Neuronal stem cell (in vitro differentiated cells): ENCODE measurements at regions not wholly inside any gene's neighbourhood (a gene's known extent, or its start where the extent isn't known, plus 50 kb on each side); places are given as distances from the start of the nearest gene placed in this dataset.

Experiments
- DNase-seq: peaks from one replicate; pipeline ENCODE4 v3.0.0-alpha.2; 2013; ENCODE audit warnings: low spot score
- H2AFZ ChIP-seq: one replicate; pipeline ENCODE4 v1.6.1; 2013; ENCODE audit warnings: mild to moderate bottlenecking, low read length, inconsistent platforms
- H2AK5ac ChIP-seq: 2 replicates; pipeline ENCODE4 v1.6.1; 2013; ENCODE audit warnings: low read depth, mild to moderate bottlenecking, inconsistent platforms, low read length, moderate library complexity, mixed read lengths
- H2BK120ac ChIP-seq: 2 replicates; pipeline ENCODE4 v1.6.1; 2013; ENCODE audit warnings: low read depth, mild to moderate bottlenecking, inconsistent platforms, low read length, moderate library complexity, mixed read lengths
- H2BK12ac ChIP-seq: one replicate; pipeline ENCODE4 v1.6.1; 2013; ENCODE audit warnings: low read length, inconsistent platforms
- H2BK15ac ChIP-seq: 2 replicates; pipeline ENCODE4 v1.6.1; 2013; ENCODE audit warnings: mild to moderate bottlenecking, low read length, inconsistent platforms, mixed read lengths
- H2BK5ac ChIP-seq: one replicate; pipeline ENCODE4 v1.6.1; 2013; ENCODE audit warnings: inconsistent platforms, mild to moderate bottlenecking, low read length, moderate library complexity
- H3K14ac ChIP-seq: one replicate; pipeline ENCODE4 v1.6.1; 2013; ENCODE audit warnings: low read length, inconsistent platforms
- H3K18ac ChIP-seq: 2 replicates; pipeline ENCODE4 v1.6.1; 2013; ENCODE audit warnings: low read length, inconsistent platforms
- H3K23ac ChIP-seq: 2 replicates; pipeline ENCODE4 v1.6.1; 2013; ENCODE audit warnings: low read depth, mild to moderate bottlenecking, mixed read lengths, low read length, inconsistent platforms; ENCODE audit not compliant: poor library complexity
- H3K27ac ChIP-seq: replicated peaks from 3 replicates; pipeline ENCODE4 v1.5.1; 2013; ENCODE audit warnings: low read length, inconsistent platforms
- H3K27me3 ChIP-seq, 3 experiments: 2 replicates each; pipeline ENCODE4 v1.6.1; 2013; ENCODE audit warnings: low read length in 3 of 3, mild to moderate bottlenecking in 2 of 3, inconsistent platforms in 1 of 3, low read depth in 1 of 3, mixed read lengths in 1 of 3, moderate library complexity in 1 of 3; ENCODE audit not compliant: control insufficient read depth in 3 of 3, insufficient read depth in 3 of 3
- H3K36me3 ChIP-seq, 2 donors: replicated peaks in 1 of 2; 2 replicates each; pipeline ENCODE4 v1.6.1; 2013; ENCODE audit warnings: low read length in 2 of 2; ENCODE audit not compliant: control insufficient read depth in 2 of 2, insufficient read depth in 2 of 2
- H3K4ac ChIP-seq: 2 replicates; pipeline ENCODE4 v1.6.1; 2013; ENCODE audit warnings: inconsistent platforms, mild to moderate bottlenecking, low read length, moderate library complexity
- H3K4me1 ChIP-seq, 2 donors: 1 replicate in 1 of 2; 2 replicates in 1 of 2; pipeline ENCODE4 v1.6.1; 2013; ENCODE audit warnings: low read length in 2 of 2, low read depth in 1 of 2; ENCODE audit not compliant: control insufficient read depth in 2 of 2, insufficient read depth in 1 of 2
- H3K4me2 ChIP-seq: one replicate; pipeline ENCODE4 v1.6.1; 2013; ENCODE audit warnings: mild to moderate bottlenecking, low read length, inconsistent platforms; ENCODE audit not compliant: insufficient read depth, poor library complexity, severe bottlenecking
- H3K4me3 ChIP-seq, 2 donors: 2 replicates each; pipeline ENCODE4 v1.5.1; 2013; ENCODE audit warnings: low read length in 2 of 2, mild to moderate bottlenecking in 2 of 2, inconsistent platforms in 1 of 2, moderate library complexity in 1 of 2
- H3K79me1 ChIP-seq: one replicate; pipeline ENCODE4 v1.6.1; 2013; ENCODE audit warnings: low read depth, mild to moderate bottlenecking, inconsistent platforms, low read length, moderate library complexity
- H3K9ac ChIP-seq: one replicate; pipeline ENCODE4 v1.6.1; 2013; ENCODE audit warnings: mild to moderate bottlenecking, low read depth, low read length, inconsistent platforms; ENCODE audit not compliant: poor library complexity
- H3K9me3 ChIP-seq, 2 donors: replicated peaks in 1 of 2; 2 replicates each; pipeline versions ENCODE3 to v1.6.1; 2013; ENCODE audit warnings: low read length in 2 of 2, mild to moderate bottlenecking in 2 of 2, inconsistent platforms in 1 of 2, low read depth in 1 of 2, mixed read lengths in 1 of 2, moderate library complexity in 1 of 2; ENCODE audit not compliant: control insufficient read depth in 2 of 2, insufficient read depth in 1 of 2
- H4K8ac ChIP-seq: one replicate; pipeline ENCODE4 v1.6.1; 2013; ENCODE audit warnings: low read depth, mild to moderate bottlenecking, inconsistent platforms, low read length, moderate library complexity
- H4K91ac ChIP-seq: one replicate; pipeline ENCODE4 v1.6.1; 2013; ENCODE audit warnings: low read length, low read depth, mild to moderate bottlenecking, inconsistent platforms; ENCODE audit not compliant: poor library complexity
- WGBS, 2 donors: extraction: QIAGEN DNeasy Blood & Tissue Kit; methylation state at CpG; one replicate each; pipeline ENCODE4 v1.1.7; 2013; ENCODE audit warnings: missing lambda C conversion rate in 2 of 2, mixed read lengths in 1 of 2; ENCODE audit not compliant: insufficient read length in 2 of 2, insufficient replicate concordance in 1 of 2; ENCODE audit errors: extremely low coverage in 2 of 2; 5-methylcytosine and 5-hydroxymethylcytosine counted together

- H3K27ac ChIP-seq, result no peak overlapping the region
Measured at GRCh38 chr2:204470621-204471196, 74.6 kb upstream of the PARD3B start.

GRCh38 chr2:204472375-204472774 is 72.9 kb upstream of the PARD3B start:
- H3K14ac ChIP-seq, result no peak overlapping the region
- H3K36me3 ChIP-seq, result no peaks in the 10 kb centered on the region
- no peak overlapping the region for H3K4me2 ChIP-seq
- H3K18ac ChIP-seq, result no peak overlapping the region
- H2AK5ac ChIP-seq, result no peak overlapping the region
- no peak overlapping the region for H4K8ac ChIP-seq
- H4K91ac ChIP-seq, result no peak overlapping the region
- no peak overlapping the region for H2BK5ac ChIP-seq
- no peak overlapping the region for H3K4ac ChIP-seq
- H2BK120ac ChIP-seq, result no peak overlapping the region
- H3K79me1 ChIP-seq, result no peaks in the 10 kb centered on the region
- H3K9ac ChIP-seq, result no peak overlapping the region
- H2BK12ac ChIP-seq, result no peak overlapping the region
- DNase-seq, result no peak
- no peaks in the 10 kb centered on the region for H3K27me3 ChIP-seq
- no peaks in the 10 kb centered on the region for H3K9me3 ChIP-seq
- no peak overlapping the region for H2BK15ac ChIP-seq
- no CpG with 5 or more reads among the region's 10 CpGs for WGBS, 2 donors
- H3K4me1 ChIP-seq, result peaks cover 0 to 2% of the 10 kb centered on the region in 2 donors
- H3K23ac ChIP-seq, result no peak overlapping the region
- no peak overlapping the region for H3K4me3 ChIP-seq
- no peak overlapping the region for H2AFZ ChIP-seq
- no peak overlapping the region for H3K27ac ChIP-seq

More at GRCh38 chr2:204470621-204471196, 74.6 kb upstream of the PARD3B start:
- Histone ChIP-seq H3K4me3 (no peak overlapping the region), H3K23ac (no peak overlapping the region), H2BK120ac (no peak overlapping the region), H2BK5ac (no peak overlapping the region), H2AK5ac (no peak overlapping the region), H2AFZ (no peak overlapping the region), H3K36me3 (no peaks in the 10 kb centered on the region), H2BK12ac (no peak overlapping the region), H3K4ac (no peak overlapping the region), H3K18ac (no peak overlapping the region), H3K4me1 (peaks cover 0 to 2% of the 10 kb centered on the region in 2 donors), H4K8ac (no peak overlapping the region), H4K91ac (no peak overlapping the region), H3K4me2 (no peak overlapping the region), H2BK15ac (no peak overlapping the region), H3K79me1 (no peaks in the 10 kb centered on the region), H3K14ac (no peak overlapping the region), H3K27me3 (no peaks in the 10 kb centered on the region), H3K9me3 (no peaks in the 10 kb centered on the region), H3K9ac (no peak overlapping the region)
- DNase-seq, result no peak
- no CpG with 5 or more reads among the region's 5 CpGs for WGBS, 2 donors

DNA sequence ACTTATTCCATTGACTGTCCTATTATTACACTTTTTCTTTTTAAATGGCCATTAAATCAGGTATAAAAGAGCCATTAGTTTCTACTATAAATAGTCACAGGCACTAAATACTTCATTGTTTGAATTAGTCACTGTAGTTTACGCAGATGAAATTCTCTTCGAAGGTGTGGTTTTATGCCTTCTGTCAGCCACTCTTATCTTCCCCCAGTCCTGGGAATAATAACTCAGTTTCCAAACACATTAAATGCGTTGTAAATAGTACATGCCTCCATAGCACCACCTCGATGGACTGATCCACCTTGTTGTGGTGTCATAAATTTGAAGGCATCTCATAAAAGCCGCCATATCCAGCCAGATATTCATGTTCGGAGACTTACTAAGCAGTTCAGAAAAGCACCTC is 72.1 kb upstream of the PARD3B start:
- H3K4me1 ChIP-seq, result peaks cover 0 to 2% of the 10 kb centered on the region in 2 donors
- no peaks in the 10 kb centered on the region for H3K36me3 ChIP-seq
- no peak overlapping the region for H3K4ac ChIP-seq
- no peak overlapping the region for H2BK5ac ChIP-seq
- DNase-seq, result no peak
- no peak overlapping the region for H3K27ac ChIP-seq
- H2BK15ac ChIP-seq, result no peak overlapping the region
- no peak overlapping the region for H3K14ac ChIP-seq
- H3K9me3 ChIP-seq, result no peaks in the 10 kb centered on the region
- no peak overlapping the region for H3K18ac ChIP-seq
- no peak overlapping the region for H2AFZ ChIP-seq
- H3K4me3 ChIP-seq, result no peak overlapping the region
- H4K91ac ChIP-seq, result no peak overlapping the region
- H2AK5ac ChIP-seq, result no peak overlapping the region
- WGBS, 2 donors, result no CpG with 5 or more reads among the region's 6 CpGs
- H2BK120ac ChIP-seq, result no peak overlapping the region
- no peak overlapping the region for H2BK12ac ChIP-seq
- no peak overlapping the region for H3K9ac ChIP-seq
- H3K79me1 ChIP-seq, result no peaks in the 10 kb centered on the region
- no peak overlapping the region for H3K4me2 ChIP-seq
- H3K27me3 ChIP-seq, result no peaks in the 10 kb centered on the region
- no peak overlapping the region for H4K8ac ChIP-seq
- H3K23ac ChIP-seq, result no peak overlapping the region

- no peak overlapping the region for H2BK12ac ChIP-seq
- no peak overlapping the region for H3K9ac ChIP-seq
- H3K4me1 ChIP-seq, result peaks cover 2 to 4% of the 10 kb centered on the region in 2 donors
- H3K18ac ChIP-seq, result no peak overlapping the region
- no peaks in the 10 kb centered on the region for H3K79me1 ChIP-seq
- H4K91ac ChIP-seq, result no peak overlapping the region
- H4K8ac ChIP-seq, result no peak overlapping the region
- DNase-seq, result no peak
- no peak overlapping the region for H2BK120ac ChIP-seq
- H3K14ac ChIP-seq, result no peak overlapping the region
- no peaks in the 10 kb centered on the region for H3K27me3 ChIP-seq
- no peak overlapping the region for H3K23ac ChIP-seq
- H3K4ac ChIP-seq, result no peak overlapping the region
- no peak overlapping the region for H3K4me2 ChIP-seq
- H2BK5ac ChIP-seq, result no peak overlapping the region
- no peak overlapping the region for H2AFZ ChIP-seq
- H3K9me3 ChIP-seq, result no peaks in the 10 kb centered on the region
- no CpG with 5 or more reads among the region's 5 CpGs for WGBS, 2 donors
- H3K4me3 ChIP-seq, result no peak overlapping the region
- H3K36me3 ChIP-seq, result no peaks in the 10 kb centered on the region
- no peak overlapping the region for H3K27ac ChIP-seq
- no peak overlapping the region for H2BK15ac ChIP-seq
- H2AK5ac ChIP-seq, result no peak overlapping the region
Measured at GRCh38 chr2:204475399-204475798, 69.9 kb upstream of the PARD3B start.
